Lower leg skin (tissue), 4 donors: ENCODE measurements at regions not wholly inside any gene's neighbourhood (a gene's known extent, or its start where the extent isn't known, plus 50 kb on each side); places are given as distances from the start of the nearest gene placed in this dataset.
A peak's percentile ranks its signal among the peaks of the same experiment; 100 is the strongest.

Experiments used
- DNase-seq, 2 donors: peaks; one replicate each; pipeline ENCODE4 v3.0.0-alpha.2; 2019; ENCODE audit warnings: low spot score in 2 of 2
- H3K4me3 ChIP-seq: fragments of 200-600 bp; sonication (generic); 2 replicates; pipeline ENCODE4 v1.5.1; 2017; ENCODE audit warnings: mild to moderate bottlenecking, low read depth; ENCODE audit not compliant: poor library complexity, severe bottlenecking
- CTCF ChIP-seq, 3 donors: fragments of 450-650 bp; IDR thresholded peaks; one replicate each; pipeline ENCODE4 v1.5.1; 2016; ENCODE audit warnings: antibody characterized with exemption in 3 of 3, mild to moderate bottlenecking in 3 of 3, moderate library complexity in 2 of 3
- POLR2A ChIP-seq, 2 donors: fragments of 450-650 bp; IDR thresholded peaks; one replicate each; pipeline ENCODE4 v1.6.1; 2016 to 2017; ENCODE audit warnings: antibody characterized with exemption in 2 of 2, mild to moderate bottlenecking in 1 of 2, moderate library complexity in 1 of 2
- WGBS, 2 donors: methylation state at CpG; one replicate each; pipeline ENCODE4 v1.1.5; 2018; 5-methylcytosine and 5-hydroxymethylcytosine counted together
- intact Hi-C: fragments of 100-400 bp; cut with DNase I; formaldehyde crosslinking; loops from one replicate; pipeline ENCODE4 v1.15.0; 2023; ENCODE audit warnings: low total_unique reads

GRCh38 chr18:76619621-76620315 lies 124.7 kb upstream of the ZNF516 start:
- no peak overlapping the region for H3K4me3 ChIP-seq
- 22 to 27% methylated on average over 19 to 26 of the region's 27 CpGs for WGBS, 2 donors
- intact Hi-C loops, result loop anchor here (10.0 kb wide), 1 partner anchor 215 kb away; no protein-coding TSS in a partner anchor
- TF ChIP-seq POLR2A (IDR thresholded peaks at IDR 0.05) (no peak), CTCF (IDR thresholded peaks at IDR 0.05) (no peak)
- DNase-seq, result peak in 1 of 2 donors; percentile 37

DNA sequence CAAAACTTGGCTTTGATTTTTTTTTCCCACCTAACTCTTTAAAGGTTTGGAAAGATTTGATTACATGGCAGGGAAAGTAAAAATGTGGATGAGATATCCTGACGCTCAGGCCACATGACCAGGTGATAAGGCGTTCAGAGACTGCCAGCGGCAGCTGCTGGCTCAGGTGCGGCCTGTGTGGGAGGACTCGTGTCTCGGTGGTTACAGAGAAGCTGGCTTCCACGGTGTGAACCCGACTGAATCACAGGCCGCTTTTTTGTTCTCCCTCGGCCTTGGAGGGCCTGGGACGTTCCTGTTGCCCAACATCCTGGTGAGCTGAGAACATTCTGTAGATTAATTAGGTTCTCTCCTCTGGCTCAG lies 124.2 kb upstream of the ZNF516 start:
- WGBS, 2 donors, result 44 to 57% methylated on average over 11 of the region's 11 CpGs
- TF ChIP-seq CTCF (IDR thresholded peaks at IDR 0.05), result no peak
- intact Hi-C loops, result loop anchor here (10.0 kb wide), 1 partner anchor 214 kb away; no protein-coding TSS in a partner anchor
- H3K4me3 ChIP-seq, result no peak overlapping the region
- DNase-seq, result peak in 1 of 2 donors; percentile 34

GRCh38 chr18:76618721-76619120 lies 123.7 kb upstream of the ZNF516 start:
- TF ChIP-seq POLR2A (IDR thresholded peaks at IDR 0.05), result no peak
- no peak for TF ChIP-seq CTCF (IDR thresholded peaks at IDR 0.05)
- intact Hi-C loops, result loop anchor here (10.0 kb wide), 1 partner anchor 214 kb away; no protein-coding TSS in a partner anchor

GRCh38 chr18:76616373-76616772 lies 121.3 kb upstream of the ZNF516 start:
- WGBS, 2 donors, result 87 to 93% methylated on average over 7 of the region's 7 CpGs
- intact Hi-C loops, result loop anchor here (10.0 kb wide), 1 partner anchor 212 kb away; no protein-coding TSS in a partner anchor
- no peak for TF ChIP-seq POLR2A (IDR thresholded peaks at IDR 0.05)
- no peak for TF ChIP-seq CTCF (IDR thresholded peaks at IDR 0.05)
- DNase-seq, result no peak
- no peak overlapping the region for H3K4me3 ChIP-seq

More at GRCh38 chr18:76618721-76619120, 123.7 kb upstream of the ZNF516 start:
- WGBS, 2 donors, result 65 to 81% methylated on average over 2 of the region's 2 CpGs
- H3K4me3 ChIP-seq, result no peak overlapping the region
- no peak for DNase-seq

DNA sequence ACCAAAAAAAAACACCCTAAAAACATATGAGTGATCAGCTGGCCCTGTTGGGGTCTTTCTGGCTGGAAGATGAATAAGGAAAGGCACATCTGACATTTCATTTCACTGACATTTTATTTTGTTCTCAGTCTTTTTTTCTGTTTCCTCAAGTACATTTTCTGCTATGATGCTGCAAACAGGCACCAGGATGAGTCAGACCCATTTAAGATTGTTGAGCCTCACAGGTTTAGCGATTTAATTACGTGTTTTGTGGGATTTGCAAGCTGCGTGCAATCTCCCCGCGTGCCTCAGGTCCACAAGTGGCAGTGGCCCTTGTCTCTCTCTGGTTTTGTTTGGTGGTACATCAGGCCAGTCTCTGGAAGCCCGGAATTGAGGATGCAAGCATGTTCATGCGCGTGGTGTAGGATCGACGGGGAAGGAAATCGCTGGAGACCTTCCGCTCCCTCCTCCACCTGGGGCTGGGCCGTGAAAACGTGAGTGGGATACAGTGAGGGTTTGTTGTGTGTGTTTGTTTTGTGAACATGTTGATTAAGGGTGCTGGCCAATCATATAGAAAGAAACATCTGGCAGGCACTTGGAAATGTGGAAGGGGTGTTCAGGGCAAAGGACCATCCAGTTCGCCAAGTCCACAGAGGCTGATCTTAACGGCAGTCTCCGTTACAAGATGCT lies 120.2 kb upstream of the ZNF516 start:
- no peak for TF ChIP-seq CTCF (IDR thresholded peaks at IDR 0.05)
- no peak for TF ChIP-seq POLR2A (IDR thresholded peaks at IDR 0.05)
- WGBS, 2 donors, result 83 to 89% methylated on average over 17 of the region's 17 CpGs
- intact Hi-C loops, result loop anchor here (10.0 kb wide), 1 partner anchor 210 kb away; no protein-coding TSS in a partner anchor
- H3K4me3 ChIP-seq, result no peak overlapping the region
- DNase-seq, result no peak
